GM23248 (cell line): ENCODE measurements at regions not wholly inside any gene's neighbourhood (a gene's known extent, or its start where the extent isn't known, plus 50 kb on each side); places are given as distances from the start of the nearest gene placed in this dataset.

Experiments
- EZH2 ChIP-seq: fragments of 200-600 bp; sonication (generic); IDR thresholded peaks from 2 replicates; pipeline ENCODE4 v1.6.1; 2018; ENCODE audit warnings: antibody characterized with exemption, mild to moderate bottlenecking; ENCODE audit not compliant: insufficient read depth, poor library complexity, severe bottlenecking
- EZH2phosphoT487 ChIP-seq: fragments of 200-600 bp; sonication (generic); IDR thresholded peaks from 2 replicates; pipeline ENCODE4 v1.6.1; 2018; ENCODE audit warnings: antibody characterized with exemption, moderate library complexity, mild to moderate bottlenecking, low read depth; ENCODE audit not compliant: insufficient read depth

- TF ChIP-seq EZH2 (no peak), EZH2phosphoT487 (no peak)
These were observed 167.1 kb downstream of the ACTL7B start for GRCh38 chr9:108688676-108689075.
